ENCODE measurements at regions not wholly inside any gene's neighbourhood (a gene's known extent, or its start where the extent isn't known, plus 50 kb on each side); places are given as distances from the start of the nearest gene placed in this dataset.
"Not testable (repeated sequence)": the region's sequence is repeated elsewhere in the genome, so short reads cannot be mapped to it uniquely, and the experiment has no call there.

DNA sequence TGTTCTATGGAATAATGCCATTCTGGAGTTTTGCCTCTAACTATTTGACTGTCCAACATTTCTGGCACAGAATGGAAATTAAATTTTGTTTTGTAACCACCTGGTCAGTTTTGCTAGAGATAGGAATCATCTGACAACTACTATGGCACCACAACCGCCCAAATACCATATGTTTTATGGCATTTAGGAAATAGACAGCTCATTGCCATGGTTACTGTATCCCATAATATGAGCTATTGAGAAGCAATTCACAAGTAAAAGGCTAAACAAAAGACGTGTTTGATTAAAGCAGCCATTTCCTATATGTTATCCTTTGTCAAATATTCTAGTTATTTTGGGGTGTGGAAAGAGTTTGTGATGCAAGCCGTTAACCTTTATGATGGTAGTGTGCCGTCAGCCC is 1105.3 kb upstream of the LCORL start:
- FAIRE-seq: no peak

GRCh38 chr4:19123681-19124080 is 1102.1 kb upstream of the LCORL start:
- FAIRE-seq: no peak

DNA sequence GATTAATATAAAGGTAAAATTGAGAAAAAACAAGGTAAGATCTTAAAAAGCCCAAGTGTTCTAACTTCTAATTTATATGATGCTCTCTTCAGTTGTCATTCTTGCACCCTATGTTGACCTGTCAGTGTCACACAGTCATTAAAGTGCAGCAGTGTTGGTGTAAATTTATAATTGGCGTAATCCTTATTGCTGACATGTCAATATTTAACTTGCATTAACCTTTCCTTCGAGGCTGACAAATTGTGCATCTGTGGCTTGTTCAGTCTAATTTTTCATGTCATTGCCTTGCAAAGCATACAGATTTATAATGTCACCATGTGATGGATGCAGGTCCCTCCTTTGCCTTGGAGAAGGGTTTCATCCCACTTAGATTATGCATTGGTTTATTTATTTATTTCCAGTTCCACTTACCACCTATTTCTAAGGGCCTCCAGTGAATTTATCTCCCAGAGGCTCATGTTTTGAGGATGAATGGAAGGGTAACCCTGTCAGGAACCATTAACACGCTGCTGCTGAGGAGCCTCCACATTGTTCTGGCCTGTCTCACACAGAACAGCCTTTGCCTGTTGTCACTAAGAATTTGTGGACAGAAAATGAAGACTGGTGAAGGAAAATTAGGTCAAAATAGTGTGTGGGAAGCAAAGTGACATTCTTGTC is 1098.5 kb upstream of the LCORL start:
- FAIRE-seq: no peak

GRCh38 chr4:19117022-19117421 is 1095.5 kb upstream of the LCORL start:
- no peak for FAIRE-seq

DNA sequence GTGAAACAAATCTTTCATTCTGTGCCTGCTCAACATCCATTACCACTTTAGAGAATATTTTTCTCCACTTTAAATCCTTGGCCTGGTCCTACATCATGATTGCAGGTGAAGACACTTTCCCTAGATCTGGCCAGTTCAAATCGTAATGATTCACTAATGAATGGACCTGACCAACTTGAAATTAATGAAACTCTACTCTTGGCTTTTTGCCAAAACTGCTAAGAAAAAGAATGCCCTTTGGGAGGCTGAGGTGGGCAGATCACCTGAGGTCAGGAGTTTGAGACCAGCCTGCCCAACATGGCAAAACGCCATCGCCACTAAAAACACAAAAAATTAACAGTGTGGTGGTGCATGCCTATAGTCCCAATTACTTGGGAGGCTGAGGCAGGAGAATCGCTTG is 1082.6 kb upstream of the LCORL start:
- no peak for FAIRE-seq

DNA sequence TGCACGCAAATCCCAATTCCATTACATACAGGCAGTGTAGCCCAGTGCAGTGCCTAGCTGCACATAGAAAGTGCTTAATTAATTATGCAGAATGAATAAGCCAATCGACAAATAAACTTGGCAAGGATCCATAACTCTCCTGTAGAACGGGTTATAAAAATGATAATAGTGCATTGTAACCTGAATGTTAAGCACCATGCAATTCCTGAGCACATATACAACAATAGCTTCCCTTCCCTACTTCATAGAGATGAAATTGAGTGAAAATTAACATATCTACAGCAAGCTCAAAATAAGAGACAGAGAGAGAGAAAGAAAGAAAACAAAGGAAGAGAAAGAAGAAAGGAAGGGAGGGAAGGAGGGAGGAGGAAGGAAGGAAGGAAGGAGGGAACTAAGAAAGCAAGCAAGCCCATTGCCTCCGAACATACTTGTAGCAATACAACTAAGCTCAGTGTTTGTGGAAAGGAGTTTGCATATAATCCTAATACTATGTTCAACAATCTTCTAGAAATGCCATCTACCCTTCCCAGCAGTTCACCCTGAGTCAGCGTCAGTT is 1074.0 kb upstream of the LCORL start:
- no peak for FAIRE-seq

GRCh38 chr4:19093951-19094350 is 1072.4 kb upstream of the LCORL start:
- no peak for FAIRE-seq

- no peak for FAIRE-seq
Observed at GRCh38 chr4:19092797-19093196, 1071.2 kb upstream of the LCORL start.

- FAIRE-seq: no peak
Observed at GRCh38 chr4:19074036-19074435, 1052.5 kb upstream of the LCORL start.

DNA sequence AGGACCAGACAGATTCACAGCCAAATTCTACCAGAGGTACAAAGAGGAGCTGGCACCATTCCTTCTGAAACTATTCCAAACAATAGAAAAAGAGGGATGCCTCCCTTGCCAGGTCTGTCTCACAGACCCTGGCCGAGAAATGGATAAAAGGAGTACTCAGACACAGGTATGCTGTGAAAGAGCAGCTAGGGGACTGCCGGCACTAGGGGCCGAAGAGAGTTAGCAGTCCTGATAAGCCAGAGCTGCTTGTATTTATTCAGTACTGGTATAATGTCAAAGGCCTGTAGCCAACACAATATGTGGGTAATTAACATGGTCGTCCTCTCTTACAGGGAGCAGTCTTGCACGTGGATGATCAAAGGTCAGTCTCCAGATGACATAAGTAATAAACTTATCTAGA is 1042.1 kb upstream of the LCORL start:
- no peak for FAIRE-seq

- no peak for FAIRE-seq
Observed at GRCh38 chr4:19054916-19055315, 1033.4 kb upstream of the LCORL start.

- no peak for FAIRE-seq
Observed at GRCh38 chr4:19051831-19052230, 1030.3 kb upstream of the LCORL start.

- FAIRE-seq: no peak
Observed at GRCh38 chr4:19047279-19047880, 1025.8 kb upstream of the LCORL start.

DNA sequence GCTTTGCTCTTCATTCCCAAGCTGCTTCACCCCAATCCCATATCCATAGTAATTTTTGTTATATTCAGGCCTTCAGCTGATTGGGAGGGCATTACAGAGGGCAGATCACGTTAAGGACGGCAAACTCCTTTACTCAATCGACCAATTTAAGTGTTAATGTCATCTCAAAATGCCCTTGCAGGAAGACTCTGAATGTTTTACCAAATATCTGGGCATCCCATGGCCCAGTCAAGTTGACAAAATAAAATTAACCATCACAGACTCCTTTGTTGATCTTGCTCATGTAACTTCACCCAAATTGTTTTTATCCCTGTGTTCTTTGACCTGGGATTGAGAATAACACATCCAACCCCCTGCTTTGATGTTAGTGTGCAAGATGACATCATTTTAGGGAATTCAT is 1018.3 kb upstream of the LCORL start:
- FAIRE-seq: no peak

- no peak for FAIRE-seq
Observed at GRCh38 chr4:19038231-19038630, 1016.7 kb upstream of the LCORL start.

GRCh38 chr4:19033816-19034733 is 1012.5 kb upstream of the LCORL start:
- no peak for FAIRE-seq

GRCh38 chr4:19030536-19030935 is 1009.0 kb upstream of the LCORL start:
- FAIRE-seq: no peak

- no peak for FAIRE-seq
Observed at GRCh38 chr4:19030048-19030447, 1008.5 kb upstream of the LCORL start.

DNA sequence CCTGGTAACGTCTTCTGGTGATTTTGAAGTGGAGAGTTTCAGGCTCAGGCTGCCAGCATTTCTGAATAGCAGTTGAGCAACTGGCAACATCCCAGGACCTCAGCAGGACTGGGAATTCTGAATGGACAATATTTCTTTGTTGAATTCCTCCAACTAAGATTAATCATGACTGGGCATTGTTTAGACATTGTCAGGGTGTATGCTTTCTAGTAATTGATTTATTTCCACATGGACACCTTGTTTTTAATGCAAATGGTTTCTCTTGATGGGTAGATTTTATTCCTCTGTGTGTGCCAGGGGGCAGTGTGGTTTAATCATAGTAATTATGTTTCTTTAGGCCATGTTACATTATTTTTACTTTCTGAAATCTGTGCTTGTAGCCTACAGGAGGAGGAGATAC is 1004.7 kb upstream of the LCORL start:
- FAIRE-seq: no peak

DNA sequence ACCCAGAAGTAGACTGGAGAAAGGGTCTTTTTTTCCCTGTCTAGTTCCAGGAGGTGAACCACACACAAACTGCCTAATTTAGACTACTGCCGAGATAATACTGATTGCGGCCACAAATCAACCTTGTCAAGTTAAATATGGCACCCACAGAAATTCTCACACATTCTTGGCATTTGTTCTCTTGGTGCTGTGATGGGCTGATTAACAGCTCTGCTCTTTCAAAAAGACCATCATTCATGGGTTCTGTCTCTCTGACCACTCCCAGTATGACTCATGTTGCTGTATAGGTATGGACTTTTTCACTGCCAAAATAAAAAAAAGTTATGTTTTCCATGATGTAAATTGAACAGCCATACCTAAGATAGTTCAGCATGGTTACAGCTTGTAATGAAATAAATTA is 1003.5 kb upstream of the LCORL start:
- no peak for FAIRE-seq

- FAIRE-seq: no peak
Observed at GRCh38 chr4:19024047-19024446, 1002.5 kb upstream of the LCORL start.

DNA sequence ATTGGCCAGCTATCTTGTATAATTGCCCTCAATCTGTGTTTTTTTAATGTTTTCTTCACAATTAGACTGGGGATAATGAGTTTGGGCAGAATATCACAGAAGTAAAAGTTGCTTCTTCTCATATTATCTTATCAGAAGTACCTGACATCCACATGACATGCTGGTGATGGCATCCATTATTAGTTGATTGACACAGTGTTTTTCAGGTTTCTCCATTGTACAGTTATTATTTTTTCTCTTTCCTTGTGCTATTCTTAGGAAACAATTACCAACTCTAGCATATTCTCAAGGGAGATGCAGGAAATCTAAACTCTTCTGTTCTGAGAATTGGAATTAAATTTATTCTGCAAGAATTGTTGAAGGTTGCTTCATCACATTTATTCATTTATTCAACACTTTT is 1000.1 kb upstream of the LCORL start:
- FAIRE-seq: no peak

DNA sequence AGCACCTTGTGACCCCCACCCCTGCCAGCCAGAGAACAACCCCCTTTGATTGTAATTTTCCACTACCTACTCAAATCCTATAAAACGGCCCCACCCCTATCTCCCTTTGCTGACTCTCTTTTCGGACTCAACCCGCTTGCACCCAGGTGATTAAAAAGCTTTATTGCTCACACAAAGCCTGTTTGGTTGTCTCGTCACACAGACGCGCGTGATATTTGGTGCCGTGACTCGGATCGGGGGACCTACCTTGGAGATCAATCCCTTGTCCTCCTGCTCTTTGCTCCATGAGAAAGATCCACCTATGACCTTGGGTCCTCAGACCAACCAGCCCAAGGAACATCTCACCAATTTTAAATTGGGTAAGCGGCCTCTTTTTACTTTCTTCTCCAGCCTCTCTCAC is 995.0 kb upstream of the LCORL start:
- not testable (repeated sequence) for FAIRE-seq

- FAIRE-seq: no peak
Observed at GRCh38 chr4:19014594-19014993, 993.0 kb upstream of the LCORL start.

All from A204.1 (cell line).